Pancreas (tissue), 10 donors: ENCODE measurements at regions not wholly inside any gene's neighbourhood (a gene's known extent, or its start where the extent isn't known, plus 50 kb on each side); places are given as distances from the start of the nearest gene placed in this dataset.

Source experiments
- ATAC-seq, 4 donors: fragments of 200-7000 bp; cut with Tn5 transposase; one replicate each; pipeline versions ENCODE4 v1.8.0 to v1.9.1; 2020; ENCODE audit warnings: mild to moderate bottlenecking in 4 of 4, moderate library complexity in 4 of 4
- DNase-seq, 6 donors: peaks; one replicate each; pipeline ENCODE4 v3.0.0-alpha.2; 2020
- FAIRE-seq: peaks from 2 replicates; lab custom pipeline; 2012; peaks lifted over from hg19 to GRCh38; lab: Jason Lieb, UNC
- H3K27ac ChIP-seq, 4 donors: fragments of 200-600 bp; sonication (generic); 1 replicate in 3 of 4; 2 replicates in 1 of 4; pipeline versions ENCODE4 v1.5.0 to v1.8.0; 2020
- H3K27me3 ChIP-seq, 4 donors: fragments of 200-600 bp; one replicate each; pipeline ENCODE4 v1.8.0; 2021
- H3K36me3 ChIP-seq, 3 donors: fragments of 200-600 bp; sonication (generic) in 1 of 3; one replicate each; pipeline versions ENCODE4 v1.5.0 to v1.8.0; 2020 to 2021
- H3K4me1 ChIP-seq, 3 donors: fragments of 200-600 bp; one replicate each; pipeline ENCODE4 v1.8.0; 2021
- H3K4me3 ChIP-seq, 4 donors: fragments of 200-600 bp; sonication (generic) in 2 of 4; one replicate each; pipeline versions ENCODE4 v1.5.0 to v1.8.0; 2020 to 2021
- H3K9me3 ChIP-seq, 4 donors: fragments of 200-600 bp; one replicate each; pipeline ENCODE4 v1.8.0; 2021
- CTCF ChIP-seq, 4 donors: fragments of 200-600 bp; sonication (generic) in 3 of 4; IDR thresholded peaks; one replicate each; pipeline versions ENCODE4 v1.5.0 to v1.8.0; 2021; ENCODE audit warnings: antibody characterized with exemption in 4 of 4
- WGBS, 2 donors: extraction: QIAGEN DNeasy Blood & Tissue Kit; methylation state at CpG; one replicate each; pipeline ENCODE4 v1.1.7; 2013; 5-methylcytosine and 5-hydroxymethylcytosine counted together
- intact Hi-C, 3 donors: fragments of 100-400 bp; cut with DNase I; formaldehyde crosslinking; loops; one replicate each; pipeline versions ENCODE4 v1.11.1 to v1.14.2; 2022
- donor health status: healthy with polysubstance abuse.
- donor health status: DM: no; HTN: no; CAD: no; lungs with moderate emphysema.
- donor health status: DM: no; HTN: no; CAD: no.
- donor health status: control.
- donor health status: control.
- donor health status: Bipolar disorder and iron deficiency.
- donor health status: DM: yes; HTN: yes; CAD: no.
- donor health status: DM: no; HTN: no; CAD: no.
- donor health status: DM: no; HTN: no; CAD: no.
- donor health status: DM: yes; HTN: yes; CAD: no.

- no peak for DNase-seq
- intact Hi-C loops: no loop called here
- H3K4me1 ChIP-seq: no peaks in the 10 kb centered on the region
- no peak overlapping the region for H3K4me3 ChIP-seq
- H3K27ac ChIP-seq: no peak overlapping the region
- no peak for ATAC-seq
- TF ChIP-seq CTCF (IDR thresholded peaks at IDR 0.05): no peak
- no peak for FAIRE-seq
- H3K36me3 ChIP-seq: no peaks in the 10 kb centered on the region
- H3K9me3 ChIP-seq: no peaks in the 10 kb centered on the region
- no peaks in the 10 kb centered on the region for H3K27me3 ChIP-seq
- 88 to 98% methylated on average over 2 of the region's 2 CpGs for WGBS, 2 donors
Measured at GRCh38 chr4:141797966-141798365, 161.6 kb downstream of the IL15 start.

- TF ChIP-seq CTCF (IDR thresholded peaks at IDR 0.05): no peak
- Histone ChIP-seq H3K9me3 (no peaks in the 10 kb centered on the region), H3K4me1 (no peaks in the 10 kb centered on the region), H3K36me3 (no peaks in the 10 kb centered on the region), H3K27me3 (no peaks in the 10 kb centered on the region), H3K27ac (no peak overlapping the region), H3K4me3 (no peak overlapping the region)
- DNase-seq (no peak), FAIRE-seq (peak; percentile 65), ATAC-seq (no peak)
- intact Hi-C loops: no loop called here
- 73 to 90% methylated on average over 3 of the region's 3 CpGs for WGBS, 2 donors
Measured at GRCh38 chr4:141801558-141801957, 165.2 kb downstream of the IL15 start.

- no peaks in the 10 kb centered on the region for H3K27me3 ChIP-seq
- H3K4me3 ChIP-seq: no peak overlapping the region
- FAIRE-seq (no peak), DNase-seq (no peak), ATAC-seq (no peak)
- H3K27ac ChIP-seq: no peak overlapping the region
- no peaks in the 10 kb centered on the region for H3K36me3 ChIP-seq
- no peaks in the 10 kb centered on the region for H3K9me3 ChIP-seq
- intact Hi-C loops: no loop called here
- WGBS, 2 donors: 61 to 74% methylated on average over 1 of the region's 1 CpG
- TF ChIP-seq CTCF (IDR thresholded peaks at IDR 0.05): no peak
- no peaks in the 10 kb centered on the region for H3K4me1 ChIP-seq
Measured at GRCh38 chr4:141802333-141802732, 165.9 kb downstream of the IL15 start.

GRCh38 chr4:141804836-141805235 lies 168.5 kb downstream of the IL15 start:
- DNase-seq (no peak), FAIRE-seq (no peak), ATAC-seq (no peak)
- Histone ChIP-seq H3K4me1 (no peaks in the 10 kb centered on the region), H3K4me3 (no peak overlapping the region), H3K27ac (no peak overlapping the region), H3K27me3 (no peaks in the 10 kb centered on the region), H3K9me3 (no peaks in the 10 kb centered on the region), H3K36me3 (no peaks in the 10 kb centered on the region)
- intact Hi-C loops: no loop called here
- WGBS, 2 donors: 97% methylated on average over 1 of the region's 1 CpG
- TF ChIP-seq CTCF (IDR thresholded peaks at IDR 0.05): no peak

- Histone ChIP-seq H3K36me3 (no peaks in the 10 kb centered on the region), H3K27ac (no peak overlapping the region), H3K9me3 (no peaks in the 10 kb centered on the region), H3K4me1 (no peaks in the 10 kb centered on the region), H3K4me3 (no peak overlapping the region), H3K27me3 (no peaks in the 10 kb centered on the region)
- intact Hi-C loops: no loop called here
- 86 to 92% methylated on average over 4 of the region's 4 CpGs for WGBS, 2 donors
- ATAC-seq: no peak
- DNase-seq: no peak
- no peak for TF ChIP-seq CTCF (IDR thresholded peaks at IDR 0.05)
- FAIRE-seq: no peak
Measured at GRCh38 chr4:141807103-141807891, 170.9 kb downstream of the IL15 start.
